IPS DF 6.9 (cell line): ENCODE measurements at regions not wholly inside any gene's neighbourhood (a gene's known extent, or its start where the extent isn't known, plus 50 kb on each side); places are given as distances from the start of the nearest gene placed in this dataset.
A peak's percentile ranks its signal among the peaks of the same experiment; 100 is the strongest.

ENCODE experiments used
- DNase-seq: peaks from one replicate; pipeline ENCODE4 v3.0.0-alpha.2; 2013; ENCODE audit warnings: low read depth, low spot score
- H3K27ac ChIP-seq: one replicate; pipeline ENCODE4 v1.5.1; 2013; ENCODE audit warnings: low read length, control low read depth
- H3K27me3 ChIP-seq: 2 replicates; pipeline ENCODE4 v1.6.1; 2013; ENCODE audit warnings: mild to moderate bottlenecking, low read length; ENCODE audit not compliant: control insufficient read depth, insufficient read depth
- H3K36me3 ChIP-seq: 2 replicates; pipeline ENCODE4 v1.6.1; 2013; ENCODE audit warnings: low read length; ENCODE audit not compliant: control insufficient read depth, insufficient read depth
- H3K4me1 ChIP-seq: 2 replicates; pipeline ENCODE4 v1.6.1; 2013; ENCODE audit warnings: low read length; ENCODE audit not compliant: control insufficient read depth, insufficient read depth
- H3K4me3 ChIP-seq: 2 replicates; pipeline ENCODE4 v1.5.1; 2013; ENCODE audit warnings: mild to moderate bottlenecking, low read length
- H3K9me3 ChIP-seq: 2 replicates; pipeline ENCODE4 v1.6.1; 2013; ENCODE audit warnings: low read length, inconsistent platforms; ENCODE audit not compliant: control insufficient read depth, insufficient read depth
- WGBS: extraction: QIAGEN DNeasy Blood & Tissue Kit; methylation state at CpG from one replicate; pipeline ENCODE4 v1.1.7; 2013; ENCODE audit warnings: mixed read lengths, missing lambda C conversion rate; ENCODE audit not compliant: insufficient read length, insufficient coverage; 5-methylcytosine and 5-hydroxymethylcytosine counted together

DNA sequence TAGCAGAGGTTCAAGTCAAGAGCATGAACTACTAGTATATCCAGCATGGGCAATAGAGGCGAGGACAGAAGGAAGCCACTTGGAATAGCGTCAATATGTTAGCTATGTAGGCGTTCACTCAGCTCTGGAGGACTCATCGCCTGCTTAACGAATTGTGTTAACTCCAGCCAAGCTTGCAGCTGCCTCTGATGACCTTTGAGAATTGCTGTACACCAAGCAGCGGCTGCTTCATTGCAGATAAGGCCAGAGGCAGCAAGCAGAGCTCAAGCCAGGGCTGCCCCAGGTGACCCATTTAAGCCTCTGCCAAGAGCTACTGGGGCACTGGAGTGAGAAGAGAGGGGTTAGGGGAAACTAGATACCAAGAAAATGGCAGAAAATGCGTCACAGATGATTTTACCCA lies 160.2 kb upstream of the IGFBP7 start:
- no peak overlapping the region for H3K27ac ChIP-seq
- H3K9me3 ChIP-seq: no peaks in the 10 kb centered on the region
- H3K4me1 ChIP-seq: no peaks in the 10 kb centered on the region
- WGBS: no CpG with 5 or more reads among the region's 7 CpGs
- no peaks in the 10 kb centered on the region for H3K36me3 ChIP-seq
- H3K4me3 ChIP-seq: no peak overlapping the region
- no peak for DNase-seq
- no peaks in the 10 kb centered on the region for H3K27me3 ChIP-seq

DNA sequence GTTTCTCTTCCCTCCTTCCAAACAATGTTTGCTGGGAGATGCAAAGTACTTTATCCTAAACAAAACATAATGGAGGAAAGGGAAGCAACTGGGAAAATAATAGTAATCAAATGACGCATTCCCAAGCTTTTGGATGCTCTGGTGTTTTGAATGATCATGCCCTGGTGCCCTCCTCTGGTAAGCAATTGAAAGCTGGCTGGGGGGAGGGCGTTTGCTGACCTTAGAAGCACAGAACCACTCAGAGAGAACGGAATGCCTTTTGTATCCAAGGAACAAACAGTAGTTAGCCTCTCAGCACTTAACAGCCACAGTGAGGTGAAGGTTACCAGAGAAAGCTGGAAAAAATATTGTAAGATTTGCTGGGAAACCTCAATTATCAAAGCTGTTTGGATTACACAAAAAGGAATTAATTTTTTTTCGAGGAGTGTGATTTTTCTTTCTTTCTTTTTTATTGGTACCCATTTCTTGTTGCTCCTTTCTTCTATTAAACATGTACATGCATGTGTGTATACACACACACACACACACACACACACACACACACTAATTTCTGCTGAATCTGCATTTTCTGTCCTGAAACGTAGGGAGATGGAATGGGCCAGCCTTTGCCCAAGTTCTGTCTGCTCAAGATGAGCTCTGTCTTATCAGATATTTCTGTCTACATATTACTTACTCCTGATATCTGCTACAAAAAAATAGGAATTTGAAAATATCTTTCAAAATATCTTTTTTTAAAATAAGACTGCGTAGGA lies 155.8 kb upstream of the IGFBP7 start:
- Histone ChIP-seq H3K36me3 (no peaks in the 10 kb centered on the region), H3K27ac (no peak overlapping the region), H3K4me1 (no peaks in the 10 kb centered on the region; the same call in 1 of the 2 replicates), H3K4me3 (no peak overlapping the region), H3K9me3 (no peaks in the 10 kb centered on the region), H3K27me3 (no peaks in the 10 kb centered on the region)
- DNase-seq: peak; percentile 37
- WGBS: no CpG with 5 or more reads among the region's 6 CpGs

- no peaks in the 10 kb centered on the region for H3K4me1 ChIP-seq
- no peaks in the 10 kb centered on the region for H3K9me3 ChIP-seq
- DNase-seq: no peak
- no peaks in the 10 kb centered on the region for H3K36me3 ChIP-seq
- no peaks in the 10 kb centered on the region for H3K27me3 ChIP-seq
- no peak overlapping the region for H3K27ac ChIP-seq
- no peak overlapping the region for H3K4me3 ChIP-seq
Observed at GRCh38 chr4:57254754-57255153, 144.6 kb upstream of the IGFBP7 start.

DNA sequence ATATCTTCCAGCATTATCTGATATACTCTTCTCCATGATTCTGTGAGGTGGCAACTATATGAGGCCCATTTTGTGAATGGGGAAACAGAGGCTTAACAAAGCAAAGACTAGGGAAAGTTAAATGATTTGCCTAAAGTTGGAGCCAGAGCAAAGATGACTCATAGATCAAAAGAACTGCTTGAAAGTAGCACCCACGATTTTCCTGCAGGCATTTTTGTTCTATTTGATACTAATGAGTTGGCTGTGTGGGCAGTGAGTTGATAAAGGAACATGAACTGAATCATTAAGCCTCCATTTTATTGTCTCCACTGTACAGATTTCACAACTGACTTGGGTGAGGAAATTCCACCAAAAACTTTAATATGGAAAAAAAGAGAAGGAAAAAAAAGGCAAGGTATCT lies 138.9 kb upstream of the IGFBP7 start:
- Histone ChIP-seq H3K27ac (no peak overlapping the region), H3K9me3 (no peaks in the 10 kb centered on the region), H3K36me3 (no peaks in the 10 kb centered on the region), H3K4me1 (no peaks in the 10 kb centered on the region), H3K4me3 (no peak overlapping the region), H3K27me3 (no peaks in the 10 kb centered on the region)
- no CpG with 5 or more reads among the region's 1 CpG for WGBS
- DNase-seq: no peak

- Histone ChIP-seq H3K27ac (no peak overlapping the region), H3K36me3 (no peaks in the 10 kb centered on the region), H3K9me3 (no peaks in the 10 kb centered on the region), H3K27me3 (no peaks in the 10 kb centered on the region), H3K4me1 (no peaks in the 10 kb centered on the region), H3K4me3 (no peak overlapping the region)
- WGBS: no CpG with 5 or more reads among the region's 2 CpGs
- no peak for DNase-seq
Observed at GRCh38 chr4:57243076-57243475, 132.9 kb upstream of the IGFBP7 start.

DNA sequence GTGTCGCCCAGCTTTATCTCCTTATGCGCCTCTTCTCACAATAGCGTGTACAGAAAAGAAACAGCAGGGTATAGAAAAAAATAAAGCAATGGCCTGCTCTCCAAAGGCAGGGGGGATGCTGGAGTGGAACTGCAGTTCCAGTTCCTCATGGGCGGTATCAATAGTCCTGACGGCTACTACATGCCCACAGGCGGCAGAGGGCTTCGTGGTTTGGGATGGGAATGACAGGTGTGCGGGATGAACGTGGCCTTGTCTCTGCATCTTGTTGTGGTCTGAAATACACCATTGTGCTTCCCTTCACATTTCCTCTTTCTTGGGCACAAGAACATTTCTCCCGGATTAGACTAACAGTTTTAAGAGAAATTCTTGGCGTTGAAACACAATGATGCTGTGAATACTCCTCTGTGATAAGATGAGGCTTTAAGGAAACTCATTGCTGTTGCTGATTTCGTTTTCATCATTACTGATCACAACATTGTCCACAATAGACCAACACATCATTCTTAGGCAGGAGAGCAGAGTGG lies 124.1 kb upstream of the IGFBP7 start:
- Histone ChIP-seq H3K36me3 (no peaks in the 10 kb centered on the region), H3K4me1 (no peaks in the 10 kb centered on the region; the same call in 1 of the 2 replicates), H3K9me3 (no peaks in the 10 kb centered on the region), H3K4me3 (no peak overlapping the region), H3K27ac (no peak overlapping the region), H3K27me3 (no peaks in the 10 kb centered on the region)
- WGBS: no CpG with 5 or more reads among the region's 12 CpGs
- DNase-seq: no peak

GRCh38 chr4:57233386-57233785 lies 123.2 kb upstream of the IGFBP7 start:
- Histone ChIP-seq H3K36me3 (no peaks in the 10 kb centered on the region), H3K4me3 (no peak overlapping the region), H3K27ac (no peak overlapping the region), H3K4me1 (no peaks in the 10 kb centered on the region; the same call in 1 of the 2 replicates), H3K9me3 (no peaks in the 10 kb centered on the region), H3K27me3 (no peaks in the 10 kb centered on the region)
- WGBS: no CpG with 5 or more reads among the region's 4 CpGs
- DNase-seq: no peak

GRCh38 chr4:57231781-57232180 lies 121.6 kb upstream of the IGFBP7 start:
- no CpG with 5 or more reads among the region's 2 CpGs for WGBS

GRCh38 chr4:57220734-57221133 lies 110.5 kb upstream of the IGFBP7 start:
- Histone ChIP-seq H3K4me3 (no peak overlapping the region), H3K27ac (no peak overlapping the region), H3K4me1 (0 out of 2 replicates have a peak, but pooled peaks cover 2% of the 10 kb centered on the region), H3K36me3 (no peaks in the 10 kb centered on the region), H3K9me3 (no peaks in the 10 kb centered on the region), H3K27me3 (no peaks in the 10 kb centered on the region)
- no CpG with 5 or more reads among the region's 2 CpGs for WGBS
- no peak for DNase-seq

More at GRCh38 chr4:57231781-57232180, 121.6 kb upstream of the IGFBP7 start:
- H3K27me3 ChIP-seq: no peaks in the 10 kb centered on the region
- no peak overlapping the region for H3K4me3 ChIP-seq
- no peaks in the 10 kb centered on the region for H3K9me3 ChIP-seq
- no peaks in the 10 kb centered on the region; the same call in 1 of the 2 replicates for H3K4me1 ChIP-seq
- H3K36me3 ChIP-seq: no peaks in the 10 kb centered on the region
- no peak overlapping the region for H3K27ac ChIP-seq
- DNase-seq: no peak

- no peak for DNase-seq
- Histone ChIP-seq H3K4me3 (no peak overlapping the region), H3K27ac (no peak overlapping the region), H3K4me1 (0 out of 2 replicates have a peak, but pooled peaks cover 2% of the 10 kb centered on the region), H3K36me3 (no peaks in the 10 kb centered on the region), H3K27me3 (no peaks in the 10 kb centered on the region), H3K9me3 (no peaks in the 10 kb centered on the region)
- WGBS: no CpG with 5 or more reads among the region's 2 CpGs
Observed at GRCh38 chr4:57220172-57220571, 110.0 kb upstream of the IGFBP7 start.

- no peak overlapping the region for H3K4me3 ChIP-seq
- H3K36me3 ChIP-seq: no peaks in the 10 kb centered on the region
- H3K4me1 ChIP-seq: 0 out of 2 replicates have a peak, but pooled peaks cover 2% of the 10 kb centered on the region
- no peak overlapping the region for H3K27ac ChIP-seq
- no peaks in the 10 kb centered on the region for H3K9me3 ChIP-seq
- no peak for DNase-seq
- WGBS: no CpG with 5 or more reads among the region's 2 CpGs
- H3K27me3 ChIP-seq: no peaks in the 10 kb centered on the region
Observed at GRCh38 chr4:57219431-57219830, 109.2 kb upstream of the IGFBP7 start.
